Fibroblast of peridontal ligament (primary cell): ENCODE measurements at regions not wholly inside any gene's neighbourhood (a gene's known extent, or its start where the extent isn't known, plus 50 kb on each side); places are given as distances from the start of the nearest gene placed in this dataset.
"Not testable (repeated sequence)": the region's sequence is repeated elsewhere in the genome, so short reads cannot be mapped to it uniquely, and the experiment has no call there.

Experiments
- DNase-seq: peaks from one replicate; pipeline ENCODE4 v3.0.0-alpha.2; 2010; ENCODE audit errors: extremely low read depth

- DNase-seq, result no peak
Observed at GRCh38 chr17:5864741-5865657, 205.2 kb upstream of the WSCD1 start.

GRCh38 chr17:5866978-5867377 is 203.2 kb upstream of the WSCD1 start:
- no peak for DNase-seq

- no peak for DNase-seq
Observed at GRCh38 chr17:5869041-5869745, 201.0 kb upstream of the WSCD1 start.

DNA sequence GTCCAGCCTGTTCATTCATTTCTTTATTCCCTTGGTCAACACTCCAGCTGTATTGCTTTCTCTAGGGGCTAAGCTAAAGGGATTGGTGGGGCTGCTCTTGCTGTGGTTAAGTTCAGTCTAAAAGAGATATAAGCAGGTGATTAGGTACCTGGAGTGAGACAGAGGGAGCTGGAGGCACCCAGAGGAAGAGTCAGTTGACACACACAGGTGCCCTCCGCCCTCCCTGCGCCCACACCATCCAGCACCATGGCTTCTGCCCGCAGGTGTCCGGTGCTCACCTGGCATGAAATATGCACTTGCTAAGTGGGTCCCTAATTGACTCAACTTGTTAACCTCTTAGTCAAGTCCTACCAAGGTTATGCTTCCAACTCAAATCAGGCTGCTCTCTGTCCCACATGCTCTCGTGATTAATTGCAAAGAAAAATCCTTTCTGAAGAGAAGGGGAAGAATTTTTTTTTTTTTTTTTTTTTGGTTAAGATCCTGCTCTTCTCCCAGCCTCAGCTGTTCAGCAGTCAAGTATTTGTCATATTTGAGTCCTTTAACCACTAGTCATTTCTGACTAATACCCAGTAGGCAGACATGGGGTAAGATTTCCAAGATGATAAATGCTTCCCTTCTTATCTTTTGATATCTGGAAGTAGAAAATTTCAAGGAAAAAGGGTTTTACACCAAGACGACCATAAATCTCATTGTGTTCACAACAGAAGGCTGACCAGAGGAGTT is 199.8 kb upstream of the WSCD1 start:
- DNase-seq, result no peak

DNA sequence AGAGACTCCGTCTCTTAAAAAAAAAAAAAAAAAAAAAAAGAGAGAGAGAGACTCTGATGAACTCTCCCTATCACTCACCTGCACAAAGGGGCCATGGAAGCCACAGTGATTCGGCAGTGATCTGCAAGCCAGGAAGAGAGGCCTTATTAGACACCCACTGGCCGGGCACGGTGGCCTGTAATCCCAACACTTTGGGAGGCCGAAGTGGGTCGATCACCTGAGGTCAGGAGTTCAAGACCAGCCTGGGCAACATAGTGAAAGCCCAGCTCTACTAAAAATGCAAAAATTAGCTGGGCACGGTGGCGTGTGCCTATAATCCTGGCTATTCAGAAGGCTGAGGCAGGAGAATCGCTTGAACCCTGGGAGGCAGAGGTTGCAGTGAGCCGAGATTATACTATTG is 198.5 kb upstream of the WSCD1 start:
- no peak for DNase-seq

- no peak for DNase-seq
Observed at GRCh38 chr17:5872831-5873230, 197.3 kb upstream of the WSCD1 start.

- no peak for DNase-seq
Observed at GRCh38 chr17:5873781-5874180, 196.4 kb upstream of the WSCD1 start.

DNA sequence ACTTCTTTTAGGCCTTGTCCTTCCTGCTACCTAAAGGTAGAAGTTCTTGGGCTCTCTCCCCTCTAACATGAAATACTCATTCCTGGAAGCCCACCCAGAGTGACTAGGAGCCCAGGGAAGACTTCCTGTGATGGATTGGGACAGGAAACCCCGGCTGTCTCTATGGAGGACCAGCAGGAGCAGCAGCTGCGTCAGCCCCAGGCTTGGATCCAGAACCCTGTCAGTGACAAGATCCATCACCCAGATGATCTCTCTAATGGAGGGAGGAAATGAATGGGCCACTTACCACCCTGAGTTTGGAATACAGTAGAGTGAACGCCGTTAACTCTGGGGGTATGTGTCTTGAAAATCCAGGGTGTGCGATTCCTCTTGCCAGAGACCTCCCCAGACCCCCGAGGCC is 195.7 kb upstream of the WSCD1 start:
- DNase-seq, result no peak

DNA sequence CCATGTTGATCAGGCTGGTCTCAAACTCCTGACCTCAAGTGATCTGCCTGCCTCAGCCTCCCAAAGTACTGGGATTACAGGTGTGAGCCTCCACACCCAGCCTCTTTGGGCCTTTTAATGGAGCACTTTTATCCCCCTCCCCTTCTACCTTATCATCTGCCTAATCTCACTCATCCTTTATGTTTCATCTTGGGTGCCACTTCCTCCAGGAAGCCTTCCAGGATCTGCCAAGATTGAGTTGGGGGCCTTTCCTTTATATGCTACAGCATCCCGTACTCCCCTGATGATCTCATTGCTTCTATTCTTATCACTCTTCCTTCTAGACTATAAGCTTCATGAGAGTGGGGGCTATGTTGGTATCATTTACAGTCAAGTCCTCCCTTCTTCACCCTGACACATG is 192.8 kb upstream of the WSCD1 start:
- DNase-seq, result no peak

GRCh38 chr17:5877948-5878347 is 192.2 kb upstream of the WSCD1 start:
- DNase-seq, result no peak

- DNase-seq, result no peak
Observed at GRCh38 chr17:5881849-5882248, 188.3 kb upstream of the WSCD1 start.

DNA sequence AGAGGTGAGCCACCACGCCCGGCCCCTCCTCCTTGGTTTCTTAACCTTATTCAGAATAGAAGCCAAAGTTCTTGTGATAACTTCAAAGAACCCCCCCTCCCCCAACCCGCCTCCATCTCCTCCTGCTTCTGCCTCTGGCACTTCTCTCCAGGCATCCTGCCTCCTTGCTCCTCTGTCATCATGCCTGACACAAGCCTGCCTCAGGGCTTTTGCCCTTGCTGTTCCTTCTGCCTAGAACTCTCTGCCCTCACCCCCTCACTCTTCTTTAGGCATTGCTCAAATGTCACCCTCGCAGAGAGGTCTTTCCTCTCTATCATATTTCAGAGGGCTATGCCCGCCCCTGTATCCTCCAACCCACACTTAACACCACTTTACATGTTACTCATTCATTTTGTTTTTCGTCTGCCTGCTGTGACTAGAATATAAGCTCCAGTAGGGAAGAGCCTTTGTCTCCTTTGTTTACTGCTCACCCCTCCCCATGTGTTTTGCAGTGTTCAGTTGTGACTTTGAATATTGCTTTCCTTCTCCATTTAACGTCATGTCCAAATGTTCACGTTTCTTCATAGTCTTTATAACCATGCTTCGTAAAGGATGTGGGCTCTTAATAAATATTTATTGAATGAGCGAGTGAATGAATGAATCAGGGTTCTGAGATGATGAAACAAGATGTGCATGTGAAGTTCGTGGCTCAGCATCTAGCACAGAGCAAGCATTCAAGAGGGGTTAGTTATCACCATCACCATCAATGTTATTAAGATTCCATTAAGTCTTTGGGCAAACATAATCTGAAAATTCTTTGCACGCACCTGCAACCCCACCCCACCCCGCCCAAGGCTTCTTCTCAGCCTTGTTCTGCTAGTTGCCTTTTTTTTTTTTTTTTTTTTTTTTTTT is 186.2 kb upstream of the WSCD1 start:
- no peak for DNase-seq

DNA sequence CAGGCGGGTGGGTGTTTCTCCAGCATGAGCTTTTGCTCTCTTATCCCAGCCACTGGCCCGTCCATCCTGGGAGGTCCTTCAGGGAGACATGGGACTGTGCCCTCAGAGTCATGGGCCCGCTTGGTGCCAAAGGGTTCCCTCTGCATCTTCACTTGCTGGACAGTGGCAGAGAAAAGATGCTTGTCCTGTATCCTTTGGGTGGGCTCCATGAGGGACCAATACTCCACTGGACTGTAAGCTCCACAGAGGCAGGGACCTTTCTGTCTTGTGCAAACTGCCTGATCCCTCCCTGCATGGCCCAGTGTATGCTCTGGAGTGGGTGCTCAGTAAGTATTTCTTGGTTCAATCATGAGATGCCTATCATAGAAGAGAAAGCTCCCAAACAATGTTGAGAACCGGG is 184.8 kb upstream of the WSCD1 start:
- no peak for DNase-seq

DNA sequence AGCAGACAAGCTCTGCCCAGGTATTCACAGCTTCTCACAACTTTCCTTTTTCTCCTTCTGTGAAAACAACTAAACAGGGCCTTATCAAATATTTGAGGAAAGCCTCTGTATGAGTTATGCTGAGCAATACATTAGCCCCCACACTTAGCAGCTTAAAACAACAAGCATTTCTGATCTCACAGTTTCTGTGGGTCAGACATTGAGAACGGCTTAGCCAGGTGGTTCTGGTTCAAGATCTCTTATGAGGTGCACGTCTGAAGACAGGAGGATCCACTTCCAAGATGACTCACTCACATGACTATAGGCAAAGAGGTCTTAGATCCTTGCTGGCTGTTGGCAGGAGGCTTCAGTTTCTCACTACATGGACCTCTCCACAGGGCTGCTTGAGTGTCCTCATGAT is 181.4 kb upstream of the WSCD1 start:
- DNase-seq, result no peak

GRCh38 chr17:5892921-5893675 is 177.1 kb upstream of the WSCD1 start:
- no peak for DNase-seq

- DNase-seq, result no peak
Observed at GRCh38 chr17:5893741-5894140, 176.4 kb upstream of the WSCD1 start.

GRCh38 chr17:5895276-5895675 is 174.9 kb upstream of the WSCD1 start:
- no peak for DNase-seq

DNA sequence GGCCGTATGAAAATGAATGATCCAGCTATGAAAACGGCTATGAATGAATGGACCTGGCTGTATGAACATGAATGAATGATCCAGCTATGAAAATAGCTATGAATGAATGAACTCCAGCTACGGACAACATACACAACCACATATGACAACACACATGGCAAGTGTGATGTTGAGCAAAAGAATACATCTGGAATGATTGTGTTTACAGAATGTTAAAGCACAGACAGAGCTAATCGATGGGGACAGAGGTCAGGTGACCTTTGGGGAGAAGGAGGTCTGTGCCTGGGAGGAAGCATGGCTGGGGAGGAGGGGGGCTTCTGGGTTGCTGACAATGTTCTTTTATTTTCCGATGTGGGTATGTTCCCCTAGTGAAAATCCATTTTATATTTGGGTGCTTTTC is 174.0 kb upstream of the WSCD1 start:
- DNase-seq, result no peak

GRCh38 chr17:5897275-5897911 is 172.8 kb upstream of the WSCD1 start:
- no peak for DNase-seq

DNA sequence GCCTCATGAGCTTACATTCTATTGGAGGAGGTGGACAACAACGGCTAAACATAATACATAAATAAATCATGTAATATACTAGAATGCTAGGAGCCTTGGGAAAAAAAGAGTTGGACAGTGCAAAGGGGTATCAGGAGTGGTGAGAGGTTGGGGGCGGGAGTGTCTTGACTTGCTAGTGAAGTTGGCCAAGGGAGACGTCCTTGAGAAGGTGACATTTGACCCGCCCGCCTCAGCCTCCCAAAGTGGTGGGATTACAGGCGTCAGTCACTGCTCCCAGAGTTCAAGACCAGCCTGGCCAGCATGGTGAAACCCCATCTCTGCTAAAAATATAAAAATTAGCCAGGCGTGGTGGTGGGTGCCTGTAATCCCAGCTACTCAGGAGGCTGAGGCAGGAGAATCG is 172.2 kb upstream of the WSCD1 start:
- DNase-seq, result not testable (repeated sequence)
